Transverse colon (tissue), 4 donors: ENCODE measurements at regions not wholly inside any gene's neighbourhood (a gene's known extent, or its start where the extent isn't known, plus 50 kb on each side); places are given as distances from the start of the nearest gene placed in this dataset.

ENCODE experiments used
- DNase-seq: peaks from one replicate; pipeline ENCODE4 v3.0.0-alpha.2; 2019
- H3K27ac ChIP-seq, 4 donors: fragments of 200-600 bp; sonication (generic); 2 replicates each; pipeline ENCODE4 v1.5.1; 2016 to 2018; ENCODE audit warnings: inconsistent platforms in 4 of 4
- H3K27me3 ChIP-seq: fragments of 200-600 bp; sonication (generic); 2 replicates; pipeline ENCODE4 v1.5.1; 2017; ENCODE audit warnings: inconsistent platforms
- H3K36me3 ChIP-seq, 4 donors: fragments of 200-600 bp; sonication (generic); 2 replicates each; pipeline ENCODE4 v1.5.1; 2017 to 2019; ENCODE audit warnings: inconsistent platforms in 4 of 4
- H3K4me1 ChIP-seq, 4 donors: fragments of 200-600 bp; sonication (generic); 2 replicates each; pipeline ENCODE4 v1.5.1; 2017 to 2020; ENCODE audit warnings: inconsistent platforms in 4 of 4
- H3K4me3 ChIP-seq, 4 donors: fragments of 200-600 bp; sonication (generic); 1 replicate in 1 of 4; 2 replicates in 3 of 4; pipeline versions ENCODE4 v1.5.1 to v1.6.1; 2017 to 2019; ENCODE audit warnings: inconsistent platforms in 4 of 4
- H3K9me3 ChIP-seq, 2 donors: fragments of 200-600 bp; sonication (generic); 2 replicates each; pipeline ENCODE4 v1.5.1; 2017 to 2019; ENCODE audit warnings: inconsistent platforms in 2 of 2
- EP300 ChIP-seq: sonication (generic); formaldehyde crosslinking; IDR thresholded peaks from one replicate; pipeline ENCODE4 v1.6.1; 2017; ENCODE audit warnings: antibody characterized with exemption, low read depth
- POLR2A ChIP-seq: fragments of 450-650 bp; IDR thresholded peaks from one replicate; pipeline ENCODE4 v1.6.1; 2016; ENCODE audit warnings: antibody characterized with exemption, mild to moderate bottlenecking, moderate library complexity
- POLR2AphosphoS5 ChIP-seq, 3 donors: sonication (generic); formaldehyde crosslinking; IDR thresholded peaks; one replicate each; pipeline ENCODE4 v1.6.1; 2016; ENCODE audit warnings: antibody characterized with exemption in 3 of 3
- WGBS, 2 donors: methylation state at CpG; one replicate each; pipeline ENCODE4 v1.1.5; 2018; ENCODE audit warnings: low coverage in 1 of 2; 5-methylcytosine and 5-hydroxymethylcytosine counted together
- in situ Hi-C, 4 donors: fragments of 200-750 bp; cut with MboI; loops; one replicate each; pipeline versions ENCODE4 v1.15.0 to v1.15.1; 2017; ENCODE audit warnings: low sequenced_read_pairs in 3 of 4, low pct_ligation_motif_present in 1 of 4, low pct_unique_long_range_greater_than_20kb in 1 of 4
- intact Hi-C: fragments of 100-400 bp; cut with DNase I; formaldehyde crosslinking; loops from one replicate; pipeline ENCODE4 v1.15.1; 2023; ENCODE audit warnings: low total_unique reads
- TF ChIP-seq, protein P1 (sequence below), 5 experiments: fragments of 200-600 bp in 3 of 5; fragments of 450-650 bp in 2 of 5; sonication (generic) in 3 of 5; IDR thresholded peaks; 1 replicate in 2 of 5; 2 replicates in 3 of 5; pipeline ENCODE4 v1.5.1; 2016 to 2017; ENCODE audit warnings: antibody characterized with exemption in 5 of 5, inconsistent platforms in 3 of 5, mild to moderate bottlenecking in 2 of 5, moderate library complexity in 1 of 5

GRCh38 chr9:23586906-23587305, 239.1 kb downstream of the ELAVL2 start:
- H3K27ac ChIP-seq, result no peak overlapping the region
- no peak overlapping the region for H3K4me3 ChIP-seq
- 80 to 90% methylated on average over 1 of the region's 1 CpG for WGBS, 2 donors
- no peak for TF ChIP-seq POLR2AphosphoS5 (IDR thresholded peaks at IDR 0.05)
- TF ChIP-seq, protein P1, sequence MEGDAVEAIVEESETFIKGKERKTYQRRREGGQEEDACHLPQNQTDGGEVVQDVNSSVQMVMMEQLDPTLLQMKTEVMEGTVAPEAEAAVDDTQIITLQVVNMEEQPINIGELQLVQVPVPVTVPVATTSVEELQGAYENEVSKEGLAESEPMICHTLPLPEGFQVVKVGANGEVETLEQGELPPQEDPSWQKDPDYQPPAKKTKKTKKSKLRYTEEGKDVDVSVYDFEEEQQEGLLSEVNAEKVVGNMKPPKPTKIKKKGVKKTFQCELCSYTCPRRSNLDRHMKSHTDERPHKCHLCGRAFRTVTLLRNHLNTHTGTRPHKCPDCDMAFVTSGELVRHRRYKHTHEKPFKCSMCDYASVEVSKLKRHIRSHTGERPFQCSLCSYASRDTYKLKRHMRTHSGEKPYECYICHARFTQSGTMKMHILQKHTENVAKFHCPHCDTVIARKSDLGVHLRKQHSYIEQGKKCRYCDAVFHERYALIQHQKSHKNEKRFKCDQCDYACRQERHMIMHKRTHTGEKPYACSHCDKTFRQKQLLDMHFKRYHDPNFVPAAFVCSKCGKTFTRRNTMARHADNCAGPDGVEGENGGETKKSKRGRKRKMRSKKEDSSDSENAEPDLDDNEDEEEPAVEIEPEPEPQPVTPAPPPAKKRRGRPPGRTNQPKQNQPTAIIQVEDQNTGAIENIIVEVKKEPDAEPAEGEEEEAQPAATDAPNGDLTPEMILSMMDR (IDR thresholded peaks at IDR 0.05), result no peak
- no peak for TF ChIP-seq POLR2A
- TF ChIP-seq EP300, result no peak
- peaks cover 0 to 9% (median 2%) of the 10 kb centered on the region in 4 donors for H3K4me1 ChIP-seq
- no peaks in the 10 kb centered on the region for H3K9me3 ChIP-seq
- no peaks in the 10 kb centered on the region for H3K36me3 ChIP-seq
- in situ Hi-C loops (no loop called here), intact Hi-C loops (loop anchor here (10.0 kb wide), 1 partner anchor 48 kb away; no protein-coding TSS in a partner anchor)
- H3K27me3 ChIP-seq, result no peaks in the 10 kb centered on the region
- DNase-seq, result no peak

DNA sequence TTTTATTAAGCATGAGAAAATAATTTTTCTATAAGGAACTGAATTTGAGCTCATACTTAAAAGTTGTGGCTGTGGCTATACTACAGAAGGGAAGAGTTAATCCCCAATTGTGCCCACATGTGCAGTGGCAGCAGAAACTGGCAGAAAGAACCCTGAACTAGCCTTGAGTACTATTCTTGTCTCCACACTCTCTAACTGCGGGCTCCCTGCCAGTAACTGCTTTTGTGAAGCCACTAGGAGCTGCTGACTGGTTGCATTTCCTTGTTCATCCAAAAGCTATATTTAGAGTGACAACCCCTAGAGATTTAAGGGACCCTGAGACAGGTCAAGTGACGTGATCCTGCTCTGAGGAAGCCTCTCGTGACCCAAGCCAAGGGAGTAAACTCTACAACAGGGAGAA, 238.6 kb downstream of the ELAVL2 start:
- WGBS, 2 donors, result 60% methylated on average over 3 of the region's 3 CpGs; no CpG with 5 or more reads in 1 of the 2 donors
- H3K27ac ChIP-seq, result no peak overlapping the region
- DNase-seq, result no peak
- H3K4me1 ChIP-seq, result peaks cover 0 to 9% (median 2%) of the 10 kb centered on the region in 4 donors
- in situ Hi-C loops (no loop called here), intact Hi-C loops (loop anchor here (10.0 kb wide), 1 partner anchor 47 kb away; no protein-coding TSS in a partner anchor)
- no peaks in the 10 kb centered on the region for H3K27me3 ChIP-seq
- H3K36me3 ChIP-seq, result no peaks in the 10 kb centered on the region
- H3K4me3 ChIP-seq, result no peak overlapping the region
- TF ChIP-seq EP300 (no peak), POLR2AphosphoS5 (IDR thresholded peaks at IDR 0.05) (no peak), POLR2A (no peak)
- TF ChIP-seq, protein P1 (IDR thresholded peaks at IDR 0.05), result no peak
- no peaks in the 10 kb centered on the region for H3K9me3 ChIP-seq

DNA sequence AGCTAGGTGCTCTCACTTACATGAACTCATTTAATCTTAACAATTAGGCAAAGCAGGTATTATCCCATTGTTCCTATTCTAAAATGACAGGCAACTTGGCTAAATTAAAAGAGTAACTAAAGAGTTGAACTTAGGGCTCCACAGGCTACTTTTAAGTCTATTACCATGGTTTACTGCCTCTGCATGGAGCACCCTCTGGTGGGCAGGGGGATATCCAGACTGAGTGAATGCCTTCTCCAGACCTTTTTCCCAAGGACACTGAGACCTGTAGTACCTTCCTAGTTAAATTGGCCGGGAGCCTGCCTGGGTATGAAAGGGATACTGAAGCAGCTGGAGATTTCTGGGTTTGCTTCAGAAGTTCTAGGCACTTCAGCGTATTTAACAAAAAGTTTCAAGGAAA, 238.1 kb downstream of the ELAVL2 start:
- in situ Hi-C loops (no loop called here), intact Hi-C loops (loop anchor here (10.0 kb wide), 1 partner anchor 47 kb away; no protein-coding TSS in a partner anchor)
- no peak overlapping the region for H3K4me3 ChIP-seq
- TF ChIP-seq POLR2AphosphoS5 (IDR thresholded peaks at IDR 0.05), result no peak
- TF ChIP-seq POLR2A, result no peak
- DNase-seq, result no peak
- no peak overlapping the region for H3K27ac ChIP-seq
- H3K9me3 ChIP-seq, result no peaks in the 10 kb centered on the region
- no peaks in the 10 kb centered on the region for H3K27me3 ChIP-seq
- WGBS, 2 donors, result 87% methylated on average over 2 of the region's 2 CpGs; no CpG with 5 or more reads in 1 of the 2 donors
- peaks cover 0 to 9% (median 2%) of the 10 kb centered on the region in 4 donors for H3K4me1 ChIP-seq
- no peaks in the 10 kb centered on the region for H3K36me3 ChIP-seq

DNA sequence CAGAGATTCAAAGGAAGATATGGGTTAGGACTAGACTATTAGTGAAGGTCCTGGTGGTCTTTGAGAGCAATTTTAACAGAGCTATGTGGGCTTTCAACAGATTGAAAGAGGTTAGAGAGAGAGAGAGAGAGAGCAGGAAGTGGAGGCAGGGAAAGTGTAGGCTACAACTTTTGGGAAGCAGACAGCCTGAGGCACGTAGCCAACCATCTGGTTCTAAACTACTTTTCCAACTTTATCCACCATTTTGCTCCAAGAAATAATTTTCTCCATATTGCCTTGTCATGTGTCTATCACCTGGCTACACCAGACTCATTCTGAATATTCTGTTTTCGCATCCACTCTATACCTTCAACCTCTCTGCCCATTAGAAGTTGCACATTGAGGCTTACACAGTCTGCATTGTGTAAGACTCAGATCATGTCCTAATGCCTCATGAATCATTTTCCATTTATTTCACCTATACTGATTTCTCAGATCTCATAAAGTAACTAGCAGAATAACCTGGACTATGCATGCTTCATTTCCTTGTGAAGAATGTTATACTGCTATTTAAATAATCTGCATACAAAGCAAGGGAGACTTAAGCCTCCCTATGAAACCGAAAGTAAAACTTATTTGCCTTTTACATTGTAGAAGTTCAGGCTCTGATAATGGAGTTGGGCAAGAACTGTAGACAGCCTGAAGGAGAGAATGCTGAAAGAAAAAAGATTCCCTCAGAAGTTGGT, 235.6 kb downstream of the ELAVL2 start:
- peaks cover 0 to 9% (median 2%) of the 10 kb centered on the region in 4 donors for H3K4me1 ChIP-seq
- in situ Hi-C loops (no loop called here), intact Hi-C loops (no loop called here)
- no peaks in the 10 kb centered on the region for H3K27me3 ChIP-seq
- WGBS, 2 donors, result 50 to 60% methylated on average over 3 of the region's 3 CpGs
- no peak for DNase-seq
- H3K36me3 ChIP-seq, result no peaks in the 10 kb centered on the region
- no peaks in the 10 kb centered on the region for H3K9me3 ChIP-seq
- H3K4me3 ChIP-seq, result peak overlapping the region in 1 of 4 donors; percentile 23
- TF ChIP-seq POLR2A (no peak), EP300 (no peak), POLR2AphosphoS5 (IDR thresholded peaks at IDR 0.05) (no peak)
- TF ChIP-seq, protein P1 (IDR thresholded peaks at IDR 0.05), result no peak
- H3K27ac ChIP-seq, result peak overlapping the region in 1 of 4 donors; percentile 33
